ENCODE measurements at regions not wholly inside any gene's neighbourhood (a gene's known extent, or its start where the extent isn't known, plus 50 kb on each side); places are given as distances from the start of the nearest gene placed in this dataset.

GRCh38 chr12:125674554-125675338 is 609.5 kb downstream of the AACS start:
- Histone ChIP-seq H3K27me3 (no peaks in the 10 kb centered on the region), H3K9me3 (no peaks in the 10 kb centered on the region), H3K4me3 (no peak overlapping the region), H3K27ac (no peak overlapping the region), H3K4me1 (no peaks in the 10 kb centered on the region), H3K36me3 (no peaks in the 10 kb centered on the region)
- DNase-seq (no peak), ATAC-seq (no peak)
- intact Hi-C loops (cut with DNase I): no loop called here
- 49 to 54% (median 50%) methylated on average over 11 of the region's 11 CpGs for WGBS, 4 donors
- TF ChIP-seq CTCF (IDR thresholded peaks at IDR 0.05): no peak
- TF ChIP-seq POLR2A (IDR thresholded peaks at IDR 0.05): no peak

- no peaks in the 10 kb centered on the region for H3K4me1 ChIP-seq
- no peak overlapping the region for H3K27ac ChIP-seq
- peaks cover 0 to 3% (median 0%) of the 10 kb centered on the region in 9 donors for H3K27me3 ChIP-seq
- intact Hi-C loops (cut with DNase I): no loop called here
- H3K9me3 ChIP-seq: no peaks in the 10 kb centered on the region
- ATAC-seq (no peak), DNase-seq (no peak)
- 0 to 11% (median 9%) methylated on average over 1 of the region's 1 CpG for WGBS, 4 donors
- TF ChIP-seq POLR2A (IDR thresholded peaks at IDR 0.05): no peak
- no peak for TF ChIP-seq CTCF (IDR thresholded peaks at IDR 0.05)
- no peaks in the 10 kb centered on the region for H3K36me3 ChIP-seq
- no peak overlapping the region for H3K4me3 ChIP-seq
Measured at GRCh38 chr12:125676366-125676765, 611.1 kb downstream of the AACS start.

GRCh38 chr12:125677829-125678228 is 612.6 kb downstream of the AACS start:
- 83 to 89% (median 87%) methylated on average over 4 of the region's 4 CpGs for WGBS, 4 donors
- ATAC-seq (no peak), DNase-seq (no peak)
- no peaks in the 10 kb centered on the region for H3K4me1 ChIP-seq
- peaks cover 0 to 5% (median 0%) of the 10 kb centered on the region in 9 donors for H3K27me3 ChIP-seq
- H3K27ac ChIP-seq: no peak overlapping the region
- H3K4me3 ChIP-seq: no peak overlapping the region
- intact Hi-C loops (cut with DNase I): no loop called here
- H3K9me3 ChIP-seq: no peaks in the 10 kb centered on the region
- TF ChIP-seq CTCF (IDR thresholded peaks at IDR 0.05) (no peak), POLR2A (IDR thresholded peaks at IDR 0.05) (no peak)
- H3K36me3 ChIP-seq: no peaks in the 10 kb centered on the region

GRCh38 chr12:125678589-125678993 is 613.4 kb downstream of the AACS start:
- Histone ChIP-seq H3K4me3 (no peak overlapping the region), H3K27me3 (peaks cover 0 to 10% (median 0%) of the 10 kb centered on the region in 9 donors), H3K36me3 (no peaks in the 10 kb centered on the region), H3K27ac (no peak overlapping the region), H3K9me3 (no peaks in the 10 kb centered on the region), H3K4me1 (no peaks in the 10 kb centered on the region)
- intact Hi-C loops (cut with DNase I): no loop called here
- TF ChIP-seq CTCF (IDR thresholded peaks at IDR 0.05): no peak
- no peak for TF ChIP-seq POLR2A (IDR thresholded peaks at IDR 0.05)
- WGBS, 4 donors: 75 to 80% (median 77%) methylated on average over 3 of the region's 3 CpGs
- no peak for ATAC-seq
- DNase-seq: no peak

Measured in heart left ventricle (tissue), 16 donors.